ENCODE measurements at regions not wholly inside any gene's neighbourhood (a gene's known extent, or its start where the extent isn't known, plus 50 kb on each side); places are given as distances from the start of the nearest gene placed in this dataset.
"Not testable (repeated sequence)": the region's sequence is repeated elsewhere in the genome, so short reads cannot be mapped to it uniquely, and the experiment has no call there.

DNA sequence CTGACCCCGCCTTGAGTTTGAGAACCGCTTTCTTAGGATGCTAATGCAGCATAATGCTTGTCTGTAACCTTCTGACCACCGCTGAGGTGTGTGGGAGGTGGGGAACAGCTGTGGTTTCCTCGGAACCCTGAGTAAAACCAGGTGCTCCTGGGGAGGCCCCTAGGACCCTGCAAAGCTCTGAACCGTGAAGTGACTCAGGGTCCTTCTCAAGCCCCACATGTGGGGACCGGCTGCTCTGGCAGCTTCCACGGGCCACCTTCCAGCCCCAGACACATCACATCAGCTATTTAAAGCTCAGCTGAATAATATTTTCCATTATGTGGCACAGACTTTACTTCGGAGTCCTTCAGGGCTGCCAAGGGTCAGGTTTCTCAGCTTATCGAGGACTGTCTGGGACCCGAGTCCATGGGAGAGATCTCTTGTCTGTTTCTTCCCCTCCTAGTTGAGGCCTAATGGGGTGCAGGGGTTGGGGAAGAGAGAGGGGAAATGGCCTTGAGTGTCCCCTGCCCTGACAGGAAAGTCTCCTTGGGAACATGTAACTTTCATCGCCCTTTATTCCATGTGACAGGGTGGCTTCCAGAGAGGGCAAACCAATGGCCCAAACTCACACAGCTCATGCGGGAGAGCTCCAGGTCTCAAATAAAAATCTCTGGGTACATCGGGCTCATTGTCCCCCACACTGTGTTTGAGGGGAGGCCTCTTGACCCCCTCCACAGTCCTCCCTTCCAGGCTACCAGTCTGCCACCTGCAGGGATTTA is 186.1 kb upstream of the SLC24A3 start:
- peak; percentile 54 to 83 (median 65) for DNase-seq

DNA sequence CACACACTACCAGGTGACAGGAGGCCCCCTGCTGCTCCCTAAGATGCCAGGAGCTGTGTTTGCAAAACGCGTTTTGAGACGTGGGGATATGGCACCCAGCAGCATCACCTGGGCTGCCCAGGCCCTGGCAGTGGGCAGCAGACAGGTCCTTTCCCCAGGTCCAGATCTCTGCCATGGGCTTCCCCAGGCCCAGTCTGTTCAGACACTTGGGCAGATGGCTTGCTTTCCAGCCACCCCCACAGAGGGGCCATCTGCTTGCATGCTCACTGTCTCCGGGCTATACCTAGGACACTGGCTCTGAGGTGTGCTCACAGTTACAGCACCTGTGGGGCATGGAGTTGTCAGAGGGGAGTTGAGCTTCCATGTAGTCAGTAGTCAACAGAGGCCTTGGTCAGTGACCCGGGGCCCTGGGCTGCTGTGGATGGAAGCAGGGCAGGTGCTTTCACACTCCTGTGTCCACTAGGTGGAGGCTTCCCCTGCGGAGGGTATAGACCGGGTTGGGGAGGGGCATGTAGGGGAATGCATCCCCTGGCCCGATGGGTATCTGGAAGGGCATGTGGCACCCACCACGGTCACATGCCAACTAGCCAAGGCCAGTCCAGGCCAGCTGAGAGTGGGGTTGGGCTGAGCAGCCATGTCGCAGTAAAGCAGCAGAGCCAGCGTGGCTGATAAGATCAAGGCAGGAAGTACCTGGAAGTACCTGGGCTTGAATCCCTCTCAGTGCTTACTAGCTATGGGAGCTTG is 185.4 kb upstream of the SLC24A3 start:
- DNase-seq, result no peak

DNA sequence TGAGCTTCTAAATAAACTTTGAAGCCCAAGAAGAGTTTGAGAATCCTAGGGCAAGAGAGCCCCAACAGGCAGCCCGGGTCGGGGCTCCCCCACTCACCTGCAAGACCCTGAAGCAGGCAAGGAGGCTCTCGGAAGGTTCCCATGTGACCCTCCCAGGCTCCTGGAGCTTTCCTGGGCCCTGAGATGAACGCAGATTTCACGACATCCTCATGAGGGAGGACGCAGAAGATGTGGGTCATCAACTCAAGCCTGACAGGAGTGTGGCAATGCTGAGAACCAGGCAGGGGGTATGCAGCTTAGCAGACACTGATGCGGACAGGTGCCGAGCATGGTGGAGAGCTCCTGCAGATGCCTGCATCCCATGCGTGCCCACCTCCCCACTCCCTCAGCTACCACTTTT is 184.5 kb upstream of the SLC24A3 start:
- no peak for DNase-seq

DNA sequence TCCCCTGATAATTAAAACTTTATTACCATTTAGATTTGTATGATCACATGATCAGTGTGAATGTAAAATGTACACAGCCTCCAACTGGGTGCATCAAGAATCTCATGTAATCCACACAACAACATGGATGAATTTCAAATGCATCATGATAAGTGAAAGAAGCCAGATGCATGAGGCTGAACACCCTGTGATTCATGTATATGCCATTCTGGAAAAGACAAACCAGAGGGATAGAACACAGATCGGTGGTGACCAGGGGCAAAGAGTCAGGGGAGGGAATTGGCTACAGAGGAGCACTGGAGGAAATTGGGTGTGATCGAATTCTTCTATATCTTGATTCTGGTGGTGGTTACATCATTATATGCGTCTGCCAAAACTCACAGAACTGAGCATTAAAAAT is 170.7 kb upstream of the SLC24A3 start:
- DNase-seq, result no peak

DNA sequence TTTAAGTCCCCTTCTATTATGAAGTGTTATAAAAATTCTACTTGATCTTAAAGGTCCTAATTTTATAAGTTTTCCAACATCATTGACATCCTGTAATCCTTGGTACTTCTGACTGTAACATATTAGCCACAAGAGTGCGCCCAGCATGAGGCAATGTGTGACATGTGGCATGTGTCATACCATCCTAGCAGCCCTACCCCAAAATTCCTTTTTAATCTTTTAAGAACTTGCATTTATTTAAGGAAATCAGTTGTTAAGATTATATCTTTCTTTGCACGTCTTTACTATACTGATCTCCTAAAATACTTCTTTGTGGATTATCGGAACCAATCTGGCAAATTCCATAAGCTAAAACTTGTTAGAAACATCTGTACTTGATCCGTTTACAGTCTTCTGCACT is 167.1 kb upstream of the SLC24A3 start:
- DNase-seq, result no peak

DNA sequence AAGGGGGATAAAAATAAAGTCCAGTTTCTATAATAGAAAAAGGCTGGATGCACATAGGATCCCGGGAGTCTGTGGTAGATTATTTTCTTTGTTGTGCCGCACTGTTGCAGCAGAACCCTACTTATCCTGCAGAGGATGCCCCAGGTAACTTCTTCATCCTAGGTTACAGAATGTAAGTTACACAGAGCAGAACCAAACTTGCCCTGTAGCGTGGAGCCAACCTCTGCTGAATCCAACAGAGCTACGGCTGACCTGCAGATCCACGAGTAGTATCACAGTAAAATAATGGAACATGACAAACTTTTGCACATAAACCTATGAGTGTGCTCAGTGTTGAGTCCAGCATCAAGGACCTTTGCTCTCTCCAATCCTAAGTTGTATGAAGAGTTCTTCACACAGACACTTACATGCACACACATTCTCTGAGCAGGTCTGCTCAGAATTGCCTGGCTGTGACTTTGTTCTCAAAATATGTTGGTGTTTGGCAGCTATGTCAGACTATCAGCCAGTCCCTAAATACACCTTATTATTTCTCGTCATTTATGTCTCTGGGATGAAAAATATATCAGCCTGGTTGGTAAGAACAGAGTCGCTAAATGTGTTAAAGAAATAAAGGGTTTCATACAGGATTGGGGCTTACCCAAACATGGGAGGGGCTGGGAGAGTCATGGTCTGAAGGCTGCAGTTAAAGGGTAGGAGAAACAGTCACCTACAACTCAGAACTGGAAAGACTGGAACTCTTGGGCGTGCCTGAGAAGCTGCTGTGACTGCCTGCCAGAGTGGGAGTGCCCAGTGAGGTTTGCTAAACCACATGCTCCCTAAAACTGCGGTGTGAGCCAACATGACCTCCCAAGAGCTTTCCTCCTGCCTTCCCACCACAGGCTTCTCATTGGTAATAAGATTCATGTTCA is 165.1 kb upstream of the SLC24A3 start:
- DNase-seq, result no peak

DNA sequence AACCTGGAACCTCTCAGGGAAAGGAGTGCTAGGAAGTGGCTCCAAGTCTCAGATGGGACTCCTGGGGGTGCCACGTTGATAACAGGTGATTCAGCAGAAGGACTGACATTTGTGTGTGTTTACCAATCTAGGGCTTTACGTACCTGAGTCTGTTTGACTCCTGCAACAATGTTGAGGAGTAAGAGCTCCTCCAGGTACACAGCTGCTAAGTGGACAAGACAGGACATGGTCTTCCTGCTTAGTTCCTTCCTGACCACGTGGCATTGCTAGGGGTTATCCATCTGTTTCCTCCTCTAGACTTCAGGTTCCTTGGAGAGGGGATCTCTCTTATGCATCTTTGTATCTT is 164.5 kb upstream of the SLC24A3 start:
- DNase-seq, result no peak

DNA sequence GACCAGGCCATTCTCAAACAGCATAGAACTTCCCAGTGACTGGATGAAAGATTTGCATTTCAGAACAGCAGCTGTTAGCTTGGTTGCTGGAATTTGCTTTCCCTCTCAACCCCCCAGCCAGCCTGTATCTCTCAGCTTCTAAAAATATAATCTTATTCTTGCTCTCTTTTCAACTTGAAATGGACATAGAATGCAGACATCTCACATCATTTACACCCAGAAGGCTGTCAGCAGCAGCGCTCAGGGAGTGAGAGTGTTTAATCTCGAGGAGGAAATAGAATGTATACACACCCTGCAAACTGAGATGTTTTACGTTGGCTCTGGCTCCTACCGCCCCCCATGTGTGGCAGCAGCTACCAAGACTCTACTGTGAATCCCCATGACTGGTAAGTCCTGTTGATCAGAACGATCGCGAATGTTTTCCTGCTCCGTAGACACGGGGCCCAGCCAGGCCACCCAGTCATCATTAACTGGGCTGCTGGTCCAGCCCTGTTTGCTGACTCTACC is 163.4 kb upstream of the SLC24A3 start:
- DNase-seq, result no peak

DNA sequence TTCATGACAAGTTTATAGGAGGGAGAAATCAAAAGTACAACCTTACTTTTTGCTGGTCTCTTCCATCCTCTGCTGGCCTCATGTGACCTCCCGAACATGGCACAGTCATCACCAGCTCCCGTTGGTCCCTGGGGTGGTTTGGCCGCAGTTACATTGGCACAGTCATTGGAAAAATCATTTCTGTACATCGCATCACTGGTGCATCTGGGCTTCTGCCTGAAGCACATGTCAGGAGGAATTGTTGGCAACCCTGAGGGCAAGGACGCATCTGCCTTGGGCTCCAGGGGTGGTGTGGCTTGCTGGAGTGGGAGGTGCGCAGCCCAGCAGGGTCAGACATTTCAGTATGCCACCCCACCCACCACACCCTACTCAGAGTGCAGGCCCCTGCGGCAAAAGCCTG is 162.9 kb upstream of the SLC24A3 start:
- DNase-seq, result no peak

DNA sequence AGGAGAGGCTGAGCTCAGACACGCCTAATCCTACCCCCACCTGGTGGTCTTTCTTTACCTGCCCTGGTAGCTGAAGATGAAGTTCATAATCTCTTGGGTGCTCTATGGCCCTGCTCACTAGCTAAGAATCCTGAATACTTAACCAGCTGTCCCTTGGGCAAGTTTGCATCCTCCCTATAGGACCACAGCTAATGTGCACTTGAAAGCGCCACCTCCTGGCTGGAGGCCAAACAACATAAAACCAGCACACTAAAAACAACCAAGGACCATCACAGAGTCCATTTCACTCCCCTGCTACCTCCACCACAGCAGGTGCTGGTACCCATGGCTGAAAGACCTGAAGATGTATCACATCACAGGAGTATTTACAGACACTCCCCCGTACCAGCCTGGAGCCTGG is 155.5 kb upstream of the SLC24A3 start:
- DNase-seq, result no peak

DNA sequence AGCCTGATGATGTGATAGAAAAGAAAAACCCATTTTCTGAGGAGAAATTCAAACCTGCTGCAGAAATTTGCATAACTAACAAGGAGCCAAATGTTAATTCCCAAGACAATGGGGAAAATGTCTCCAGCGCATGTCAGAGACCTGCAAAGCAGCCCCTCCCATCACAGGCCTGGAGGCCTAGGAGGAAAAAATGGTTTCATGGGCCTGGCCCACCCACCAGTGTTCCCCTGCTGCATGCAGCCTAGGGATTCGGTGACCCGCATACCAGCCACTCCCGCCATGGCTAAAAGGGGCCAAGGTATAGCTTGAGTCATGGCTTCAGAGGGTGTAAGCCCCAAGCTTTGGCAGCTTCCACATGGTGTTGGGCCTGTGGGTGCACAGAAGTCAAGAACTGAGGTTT is 147.7 kb upstream of the SLC24A3 start:
- not testable (repeated sequence) for DNase-seq

DNA sequence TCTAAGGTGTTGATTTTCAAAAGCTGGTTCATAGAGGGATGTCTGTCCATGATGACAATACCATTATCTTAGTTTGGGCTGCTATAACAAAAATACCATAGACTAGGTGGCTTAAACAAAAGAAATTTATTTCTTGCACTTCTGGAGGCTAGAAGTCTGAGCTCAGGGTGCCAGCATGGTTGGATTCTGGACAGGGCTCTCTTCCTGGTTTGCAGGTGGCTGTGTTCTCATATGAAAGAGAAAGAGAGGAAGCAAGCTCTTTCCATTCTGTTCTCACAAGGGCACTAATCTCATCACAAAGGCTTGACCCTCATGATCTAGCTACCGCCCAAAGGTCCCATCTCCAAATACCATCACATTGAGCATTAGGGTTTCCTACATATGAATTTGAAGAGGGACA is 144.5 kb upstream of the SLC24A3 start:
- DNase-seq, result no peak

DNA sequence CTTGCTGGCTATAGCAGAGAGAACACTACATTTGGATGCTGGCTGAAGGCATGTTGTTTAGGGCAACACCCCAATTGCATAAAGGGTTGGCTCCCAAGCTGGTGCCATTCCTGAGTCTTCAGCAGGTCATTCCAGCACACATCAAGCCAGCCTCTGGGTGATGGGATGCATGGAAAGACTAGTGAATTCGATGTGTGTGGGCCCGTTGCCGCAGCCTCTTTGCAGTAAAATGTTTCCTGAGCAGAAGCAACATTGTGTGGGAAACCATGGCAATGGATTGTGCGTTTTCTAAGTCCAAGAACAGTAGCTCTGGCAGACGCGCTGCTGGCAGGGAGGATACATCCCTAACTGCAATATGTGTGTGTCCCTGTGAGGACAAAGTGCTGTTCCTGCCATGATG is 142.4 kb upstream of the SLC24A3 start:
- DNase-seq, result no peak

DNA sequence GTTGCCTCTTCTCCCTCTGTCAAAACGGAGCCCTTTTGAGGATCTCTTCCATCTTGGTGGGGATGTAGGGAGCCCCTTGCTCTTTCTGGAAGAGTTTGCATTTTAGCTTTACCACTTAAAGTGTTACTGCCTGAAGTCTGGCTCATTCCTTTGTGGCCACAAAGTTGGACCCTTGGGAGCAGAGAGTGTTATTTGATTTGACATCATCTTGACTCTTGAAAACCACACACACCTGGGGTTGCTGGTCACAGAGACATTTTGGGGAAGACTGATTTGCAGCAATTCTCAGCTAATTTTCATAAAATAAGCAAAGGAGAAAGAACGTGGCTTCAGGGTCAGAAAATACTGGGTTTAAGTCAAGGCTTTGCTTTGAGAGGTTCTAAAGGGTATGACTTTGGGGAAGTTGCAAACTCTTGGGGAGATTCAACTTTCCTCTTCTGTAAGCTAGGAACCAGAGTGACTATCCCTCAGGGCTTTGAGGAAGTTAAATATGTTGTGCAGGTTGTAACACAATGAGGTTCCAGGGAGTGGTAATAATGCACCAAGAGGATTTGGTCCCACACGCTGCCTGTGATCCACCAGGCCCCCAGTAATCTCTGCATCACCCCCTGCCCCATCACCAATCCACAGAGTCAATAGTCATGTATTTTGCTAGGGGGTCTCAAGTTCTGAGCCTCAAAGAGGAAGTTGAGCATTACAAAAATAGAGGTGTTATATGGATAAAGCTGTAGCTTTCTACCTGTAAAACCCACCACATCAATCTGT is 141.6 kb upstream of the SLC24A3 start:
- no peak for DNase-seq

DNA sequence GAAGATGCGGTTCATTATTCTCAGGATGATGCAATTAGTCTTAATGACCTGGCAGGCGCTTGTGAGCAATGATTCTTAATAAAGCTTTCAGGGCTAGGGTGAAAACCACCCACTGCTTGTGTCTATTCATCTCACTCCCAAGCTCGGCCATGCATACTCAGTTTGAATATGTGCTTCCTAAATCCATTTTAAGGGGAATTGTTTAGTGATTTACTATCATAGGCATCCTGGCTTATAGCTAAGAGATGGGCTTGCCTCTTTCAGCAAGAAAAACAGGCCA is 141.1 kb upstream of the SLC24A3 start:
- DNase-seq, result no peak

DNA sequence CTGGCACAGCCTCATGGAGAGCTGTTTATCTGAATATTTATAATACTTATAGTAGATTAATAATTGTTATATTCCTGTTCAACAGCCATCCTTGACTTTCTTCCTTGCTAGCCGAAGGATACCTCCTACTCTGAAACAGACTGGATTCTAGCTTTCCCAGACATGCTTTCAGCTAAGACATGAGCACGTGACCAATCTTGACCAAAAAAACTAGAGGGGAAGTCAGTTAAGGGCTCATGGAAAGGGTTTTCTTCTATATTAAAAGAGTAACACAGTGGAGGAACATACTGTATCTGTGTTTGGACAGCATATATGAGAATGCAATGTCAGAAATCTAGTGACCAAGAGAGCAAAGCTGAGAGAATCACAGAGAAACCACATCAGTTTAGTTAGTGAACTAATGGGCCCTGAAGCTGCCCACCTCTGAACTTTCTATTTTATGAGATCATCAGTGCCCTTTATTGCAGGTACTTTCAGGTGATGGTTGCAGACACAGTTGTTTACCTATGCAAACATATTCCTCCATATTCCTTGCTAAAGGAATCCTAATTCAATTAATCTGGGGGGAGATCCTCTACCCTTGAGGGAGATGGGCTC is 140.4 kb upstream of the SLC24A3 start:
- no peak for DNase-seq

DNA sequence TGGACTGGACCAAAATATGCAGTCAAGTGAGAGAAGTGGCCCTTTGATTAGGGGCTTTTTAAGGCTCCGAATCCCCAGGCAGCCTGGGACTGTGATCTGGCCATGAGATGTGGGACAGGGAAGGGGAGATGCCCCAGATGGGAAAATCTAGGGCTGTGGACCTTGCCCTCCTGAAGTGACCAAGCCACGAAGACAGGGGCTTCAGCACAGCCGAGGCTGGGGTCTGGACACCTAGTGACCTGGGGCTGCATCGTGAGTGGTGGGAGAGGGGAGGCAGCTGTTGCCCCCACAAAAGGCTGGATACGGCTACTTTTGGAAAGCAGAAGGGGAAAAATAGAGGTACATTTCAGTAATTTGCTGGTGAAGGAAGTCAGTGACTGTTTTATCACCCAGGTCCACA is 139.5 kb upstream of the SLC24A3 start:
- DNase-seq, result no peak

DNA sequence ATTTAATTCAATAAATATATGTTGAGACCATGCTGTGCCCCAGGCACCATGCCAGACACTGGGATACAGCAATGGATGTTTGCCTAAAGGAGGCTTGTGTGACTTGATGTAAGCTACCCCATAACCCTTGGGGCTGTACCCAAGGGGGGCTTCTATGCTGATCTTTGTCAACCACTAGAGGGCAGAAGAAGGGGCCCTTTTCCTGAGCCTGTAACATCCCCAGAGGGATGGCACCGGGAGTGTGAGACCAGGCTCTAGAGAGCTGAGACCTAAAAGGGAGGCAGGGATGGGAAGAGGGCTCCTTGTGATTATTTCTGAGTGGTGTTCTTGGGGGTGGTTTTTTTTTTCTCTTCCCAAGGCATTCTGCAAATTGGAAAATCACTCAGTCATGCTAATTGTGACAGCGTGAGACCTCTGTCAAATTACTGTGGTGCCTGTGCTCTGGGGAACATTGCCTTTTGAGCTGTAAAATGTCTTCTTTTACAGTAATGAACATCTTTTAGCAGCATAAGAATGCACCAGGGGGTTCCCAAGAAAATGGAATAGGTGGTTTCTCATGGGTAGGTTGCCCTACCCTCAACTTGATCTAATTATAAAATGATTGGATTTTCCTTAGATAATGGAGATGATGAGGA is 138.7 kb upstream of the SLC24A3 start:
- no peak for DNase-seq

DNA sequence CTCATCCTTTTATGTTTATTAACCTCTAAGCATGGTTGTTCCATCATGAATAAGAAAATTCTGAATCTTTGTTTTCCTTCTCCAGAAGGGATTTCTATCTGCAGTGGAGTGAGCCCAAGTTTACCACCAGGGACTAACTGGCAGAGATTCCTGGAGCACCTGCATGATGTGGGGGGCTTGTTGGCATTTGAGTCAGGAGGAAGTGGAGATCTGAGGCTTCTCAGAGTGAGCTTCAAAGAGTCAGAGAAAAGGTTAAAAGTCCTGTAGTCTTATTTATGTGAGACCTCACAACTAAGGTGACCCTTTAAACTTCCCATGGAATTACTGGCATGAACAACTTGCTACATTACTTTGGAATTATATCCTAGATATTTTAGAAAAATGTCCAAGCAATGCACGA is 138.1 kb upstream of the SLC24A3 start:
- no peak for DNase-seq

DNA sequence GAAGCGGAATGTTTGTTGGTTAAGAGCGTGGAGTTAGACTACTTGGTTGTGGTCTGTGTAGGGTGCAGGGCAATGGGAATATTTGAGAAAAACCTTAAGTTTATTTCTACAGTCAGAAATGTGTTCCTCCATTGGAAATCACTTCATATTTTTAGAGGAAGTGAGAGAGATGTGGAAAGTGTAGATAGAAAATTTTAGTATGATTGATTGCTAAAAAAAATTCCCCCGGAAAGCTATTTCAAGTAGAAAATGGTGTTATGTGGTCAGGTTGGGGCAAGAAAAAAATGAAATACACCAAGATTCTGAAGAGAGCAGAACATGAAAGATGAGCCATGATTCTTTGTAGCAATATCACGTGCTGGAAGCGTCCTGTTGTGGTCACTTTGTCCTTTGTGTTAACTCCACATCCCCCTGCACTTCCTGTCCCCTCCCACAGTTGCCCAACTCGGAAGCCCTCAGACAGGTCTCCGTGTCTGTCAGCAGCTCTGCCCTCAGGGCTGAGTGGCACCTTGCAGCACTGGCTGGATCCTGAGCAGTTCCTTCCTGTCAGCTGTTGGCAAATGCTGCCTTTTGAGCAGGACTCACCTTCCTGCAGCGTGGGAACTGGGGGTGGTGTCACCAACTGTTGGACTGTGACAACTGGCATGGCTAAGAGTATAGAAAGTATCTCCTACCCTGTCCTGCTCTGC is 137.5 kb upstream of the SLC24A3 start:
- DNase-seq, result peak in 1 of 3 donors; percentile 5

Measured in muscle of back (tissue), 3 donors.